HL-60 (cell line): ENCODE measurements at regions not wholly inside any gene's neighbourhood (a gene's known extent, or its start where the extent isn't known, plus 50 kb on each side); places are given as distances from the start of the nearest gene placed in this dataset.

Experiments
- GABPA ChIP-seq: IDR thresholded peaks from 2 replicates; pipeline ENCODE4 v1.6.1; 2012; ENCODE audit warnings: low read depth
- POLR2AphosphoS5 ChIP-seq: IDR thresholded peaks from 2 replicates; pipeline ENCODE4 v1.6.1; 2012; ENCODE audit warnings: low read depth
- TF ChIP-seq, protein P1 (sequence below): IDR thresholded peaks from one replicate; pipeline ENCODE4 v1.5.1; 2011; ENCODE audit warnings: low read length, control low read depth, inconsistent platforms; ENCODE audit not compliant: insufficient read depth

DNA sequence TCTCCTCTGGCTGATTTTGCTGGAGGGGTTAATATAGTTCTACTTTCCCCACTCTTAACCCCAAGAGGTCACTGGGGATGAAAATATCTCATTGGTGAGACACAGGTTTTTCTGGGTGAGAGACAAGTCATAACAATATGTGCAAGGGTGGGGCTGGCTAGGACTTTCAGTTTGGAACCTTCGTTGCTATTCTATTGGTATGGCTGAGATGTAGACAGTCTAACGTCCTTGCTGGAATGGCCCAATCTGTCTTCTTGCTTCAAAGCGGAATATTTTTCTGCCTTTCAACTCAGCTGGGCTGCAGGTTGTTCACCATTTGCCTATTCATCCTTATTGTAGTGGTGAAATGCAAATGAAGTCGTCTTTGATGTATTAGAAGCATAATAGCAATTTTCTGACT lies 267.3 kb upstream of the MKI67 start:
- TF ChIP-seq, protein P1, sequence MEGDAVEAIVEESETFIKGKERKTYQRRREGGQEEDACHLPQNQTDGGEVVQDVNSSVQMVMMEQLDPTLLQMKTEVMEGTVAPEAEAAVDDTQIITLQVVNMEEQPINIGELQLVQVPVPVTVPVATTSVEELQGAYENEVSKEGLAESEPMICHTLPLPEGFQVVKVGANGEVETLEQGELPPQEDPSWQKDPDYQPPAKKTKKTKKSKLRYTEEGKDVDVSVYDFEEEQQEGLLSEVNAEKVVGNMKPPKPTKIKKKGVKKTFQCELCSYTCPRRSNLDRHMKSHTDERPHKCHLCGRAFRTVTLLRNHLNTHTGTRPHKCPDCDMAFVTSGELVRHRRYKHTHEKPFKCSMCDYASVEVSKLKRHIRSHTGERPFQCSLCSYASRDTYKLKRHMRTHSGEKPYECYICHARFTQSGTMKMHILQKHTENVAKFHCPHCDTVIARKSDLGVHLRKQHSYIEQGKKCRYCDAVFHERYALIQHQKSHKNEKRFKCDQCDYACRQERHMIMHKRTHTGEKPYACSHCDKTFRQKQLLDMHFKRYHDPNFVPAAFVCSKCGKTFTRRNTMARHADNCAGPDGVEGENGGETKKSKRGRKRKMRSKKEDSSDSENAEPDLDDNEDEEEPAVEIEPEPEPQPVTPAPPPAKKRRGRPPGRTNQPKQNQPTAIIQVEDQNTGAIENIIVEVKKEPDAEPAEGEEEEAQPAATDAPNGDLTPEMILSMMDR, result no peak
- TF ChIP-seq POLR2AphosphoS5 (no peak), GABPA (no peak)
